Peyer's patch (tissue), 4 donors: ENCODE measurements at regions not wholly inside any gene's neighbourhood (a gene's known extent, or its start where the extent isn't known, plus 50 kb on each side); places are given as distances from the start of the nearest gene placed in this dataset.

ENCODE experiments used
- CTCF ChIP-seq, 6 experiments: fragments of 450-650 bp in 4 of 6; fragments of 200-600 bp in 2 of 6; sonication (generic) in 1 of 6; IDR thresholded peaks; one replicate each; pipeline ENCODE4 v1.5.1; 2017 to 2019; ENCODE audit warnings: antibody characterized with exemption in 6 of 6, mild to moderate bottlenecking in 3 of 6, moderate library complexity in 1 of 6
- POLR2A ChIP-seq, 2 donors: fragments of 450-650 bp; IDR thresholded peaks; one replicate each; pipeline ENCODE4 v1.5.1; 2017; ENCODE audit warnings: antibody characterized with exemption in 2 of 2, mild to moderate bottlenecking in 2 of 2, moderate library complexity in 2 of 2

GRCh38 chr4:100881283-100881682 is 363.5 kb upstream of the EMCN start:
- no peak for TF ChIP-seq CTCF (IDR thresholded peaks at IDR 0.05)
- TF ChIP-seq POLR2A (IDR thresholded peaks at IDR 0.05), result no peak
